GM12801 (cell line): ENCODE measurements at regions not wholly inside any gene's neighbourhood (a gene's known extent, or its start where the extent isn't known, plus 50 kb on each side); places are given as distances from the start of the nearest gene placed in this dataset.

Experiments
- TF ChIP-seq, protein P1 (sequence below): IDR thresholded peaks from one replicate; pipeline ENCODE4 v1.5.1; 2011; ENCODE audit warnings: control low read depth; ENCODE audit not compliant: insufficient read length; ENCODE audit errors: extremely low read depth

DNA sequence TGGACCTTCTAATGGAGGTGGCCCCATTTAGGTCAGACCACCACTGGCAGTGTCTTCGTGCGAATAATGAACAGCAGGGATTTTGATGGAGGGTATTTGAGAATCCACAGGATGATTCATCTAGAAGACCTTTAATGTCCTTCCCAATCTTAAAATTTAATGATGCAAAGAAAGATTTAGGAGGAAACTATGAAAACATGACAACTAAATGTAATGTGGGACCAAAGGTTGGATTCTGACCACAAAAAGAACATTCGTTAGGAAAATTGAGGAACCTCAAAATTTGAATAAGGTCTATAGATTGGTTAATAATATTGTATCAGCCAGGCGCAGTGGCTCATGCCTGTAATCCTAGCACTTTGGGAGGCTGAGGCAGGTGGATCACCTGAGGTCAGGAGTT lies 78.2 kb upstream of the TMPO start:
- TF ChIP-seq, protein P1, sequence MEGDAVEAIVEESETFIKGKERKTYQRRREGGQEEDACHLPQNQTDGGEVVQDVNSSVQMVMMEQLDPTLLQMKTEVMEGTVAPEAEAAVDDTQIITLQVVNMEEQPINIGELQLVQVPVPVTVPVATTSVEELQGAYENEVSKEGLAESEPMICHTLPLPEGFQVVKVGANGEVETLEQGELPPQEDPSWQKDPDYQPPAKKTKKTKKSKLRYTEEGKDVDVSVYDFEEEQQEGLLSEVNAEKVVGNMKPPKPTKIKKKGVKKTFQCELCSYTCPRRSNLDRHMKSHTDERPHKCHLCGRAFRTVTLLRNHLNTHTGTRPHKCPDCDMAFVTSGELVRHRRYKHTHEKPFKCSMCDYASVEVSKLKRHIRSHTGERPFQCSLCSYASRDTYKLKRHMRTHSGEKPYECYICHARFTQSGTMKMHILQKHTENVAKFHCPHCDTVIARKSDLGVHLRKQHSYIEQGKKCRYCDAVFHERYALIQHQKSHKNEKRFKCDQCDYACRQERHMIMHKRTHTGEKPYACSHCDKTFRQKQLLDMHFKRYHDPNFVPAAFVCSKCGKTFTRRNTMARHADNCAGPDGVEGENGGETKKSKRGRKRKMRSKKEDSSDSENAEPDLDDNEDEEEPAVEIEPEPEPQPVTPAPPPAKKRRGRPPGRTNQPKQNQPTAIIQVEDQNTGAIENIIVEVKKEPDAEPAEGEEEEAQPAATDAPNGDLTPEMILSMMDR = no peak

DNA sequence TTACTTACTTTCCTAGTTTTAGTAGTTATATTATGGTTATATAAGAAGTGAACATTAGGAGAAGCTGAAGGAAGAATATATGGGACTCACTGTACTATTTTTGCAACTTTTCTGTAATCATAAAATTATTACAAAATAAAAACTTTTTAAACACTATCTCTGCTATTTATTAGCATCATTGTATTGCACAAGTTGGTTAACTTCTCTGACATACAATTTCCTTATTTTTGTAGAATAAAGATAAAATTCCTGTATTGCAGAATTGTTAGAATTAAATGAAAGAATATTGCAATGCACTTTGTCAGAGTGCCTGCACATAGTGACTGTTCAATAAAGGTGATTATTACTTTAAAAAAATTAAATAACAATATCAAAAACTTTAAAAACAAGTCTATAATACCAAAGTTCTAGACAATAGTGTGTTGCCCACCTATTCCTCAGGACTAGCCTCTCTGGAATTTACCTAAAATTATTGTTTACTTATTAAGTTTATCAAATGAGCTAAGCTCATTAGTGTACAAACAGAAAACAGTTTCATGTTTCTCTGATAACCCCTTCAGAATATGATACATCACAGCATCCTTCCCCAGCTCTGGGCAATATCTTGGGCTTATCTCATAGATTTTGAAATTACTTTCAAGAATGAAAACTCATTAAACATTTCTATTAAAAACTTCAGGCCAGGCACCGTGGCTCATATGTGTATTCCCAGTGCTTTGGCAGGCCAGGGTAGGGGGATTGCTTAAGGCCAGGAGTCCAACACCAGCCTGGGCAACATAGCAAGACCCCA lies 77.4 kb upstream of the TMPO start:
- TF ChIP-seq, protein P1 = no peak

DNA sequence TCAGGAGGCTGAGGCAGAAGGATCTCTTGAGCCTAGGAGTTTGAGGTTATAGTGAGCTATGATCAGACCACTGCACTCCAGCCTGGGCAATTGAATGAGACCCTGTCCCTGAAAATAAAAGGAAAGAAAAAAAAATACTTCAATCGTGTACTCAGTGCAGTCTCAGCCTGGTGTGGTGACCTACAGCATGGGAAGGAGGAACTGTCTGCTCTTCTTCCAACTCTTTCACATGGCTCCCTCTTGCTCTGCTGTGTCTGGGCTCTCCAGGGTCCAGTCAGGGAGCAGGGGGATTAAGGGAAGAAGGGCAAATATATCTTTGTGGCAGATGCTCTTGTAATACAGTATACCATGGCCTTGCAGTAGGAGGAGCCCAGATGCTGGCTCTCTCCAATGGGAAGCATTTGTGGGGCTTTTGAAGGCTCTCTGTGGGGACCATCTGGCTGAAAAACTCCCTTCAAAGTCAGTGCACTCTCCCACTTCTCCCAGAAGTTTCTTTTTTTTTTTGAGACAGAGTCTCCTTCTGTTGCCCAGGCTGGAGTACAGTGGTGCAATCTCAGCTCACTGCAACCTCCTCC lies 76.6 kb upstream of the TMPO start:
- TF ChIP-seq, protein P1 = no peak

DNA sequence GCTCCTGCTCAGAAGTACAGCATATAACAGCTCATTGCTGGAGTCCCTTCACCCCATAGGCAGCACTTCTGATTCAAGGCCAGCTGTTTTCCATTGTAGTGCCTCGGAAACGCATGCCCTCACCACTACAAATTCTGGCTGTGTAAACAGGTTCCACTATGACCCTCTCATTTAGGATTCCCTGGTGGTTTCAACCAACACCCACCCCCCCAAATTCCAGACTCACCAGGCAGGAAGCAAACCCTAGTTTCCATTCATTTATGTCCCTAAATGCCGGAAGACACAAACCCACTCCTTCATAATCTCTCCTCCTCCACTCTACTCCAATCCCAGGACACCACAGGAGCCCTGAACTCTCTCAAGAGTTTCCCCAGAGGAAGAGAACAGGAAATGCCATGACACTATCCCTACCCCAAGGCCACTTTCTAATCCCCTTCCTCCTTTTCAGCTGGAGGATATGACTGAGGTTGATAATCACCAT lies 75.9 kb upstream of the TMPO start:
- TF ChIP-seq, protein P1 = no peak

DNA sequence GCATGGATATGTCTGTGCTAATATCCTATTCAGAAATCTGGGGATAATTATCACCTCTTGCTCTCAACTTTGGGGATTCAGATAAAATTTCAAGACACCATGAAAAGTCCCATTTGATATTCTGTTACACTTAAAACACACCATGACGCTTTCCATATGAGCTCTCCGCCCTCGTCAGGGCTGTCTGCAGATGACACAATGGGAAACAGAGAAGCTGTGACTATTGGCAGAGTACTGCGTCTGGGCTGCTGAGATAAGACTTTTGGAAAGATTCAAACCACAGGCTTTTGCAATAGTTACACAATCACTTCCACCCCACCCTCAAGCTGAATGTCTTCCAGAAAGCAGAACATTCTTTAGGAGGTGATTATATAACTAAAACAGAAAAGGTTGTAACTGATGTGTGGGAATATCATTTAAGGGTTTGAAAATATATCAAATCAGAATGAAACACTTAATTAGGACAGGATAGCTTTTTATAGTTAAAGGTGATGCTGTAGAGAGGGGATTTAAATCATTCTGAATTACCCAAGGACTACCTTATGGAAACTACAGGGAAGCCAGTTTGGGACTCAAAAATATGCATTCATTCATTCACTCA lies 75.3 kb upstream of the TMPO start:
- TF ChIP-seq, protein P1 = no peak

DNA sequence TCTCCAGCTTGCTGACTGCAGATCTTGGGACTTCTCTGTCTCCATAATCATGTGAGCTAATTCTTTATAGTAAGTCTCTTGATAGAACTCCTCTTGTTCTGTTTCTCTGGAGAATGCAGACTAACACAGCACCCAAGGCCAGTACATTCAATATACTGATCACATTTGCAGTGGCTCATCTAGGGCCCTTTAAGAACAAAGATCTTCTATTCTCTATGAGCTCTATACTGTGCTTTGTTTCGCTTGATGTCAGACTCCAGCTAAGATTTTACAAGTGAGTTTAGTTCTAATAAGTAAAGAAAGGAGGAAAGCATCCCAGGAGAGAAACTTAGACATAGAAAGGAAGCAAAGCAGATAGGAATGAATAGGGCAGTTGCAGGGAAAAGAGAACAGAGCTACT lies 69.3 kb upstream of the TMPO start:
- TF ChIP-seq, protein P1 = no peak

DNA sequence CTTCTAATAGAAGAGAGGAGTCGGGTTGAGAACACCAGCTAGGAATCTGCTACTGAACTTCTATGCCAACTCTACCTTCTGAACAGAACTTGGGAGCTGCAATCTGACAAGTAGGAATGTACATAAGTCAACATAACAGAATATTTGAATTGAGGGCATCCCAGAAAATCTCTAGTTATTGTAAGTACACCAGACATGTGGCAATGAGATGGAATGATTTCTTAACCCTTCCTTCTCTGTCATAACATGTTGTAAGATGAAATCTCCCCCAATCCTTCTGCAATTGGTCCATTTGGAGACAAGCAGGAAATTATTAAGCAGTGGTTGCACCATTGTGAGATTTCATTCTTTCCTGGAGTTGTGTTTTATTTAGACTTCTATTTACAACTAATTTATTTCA lies 68.7 kb upstream of the TMPO start:
- TF ChIP-seq, protein P1 = no peak
